ENCODE measurements at regions not wholly inside any gene's neighbourhood (a gene's known extent, or its start where the extent isn't known, plus 50 kb on each side); places are given as distances from the start of the nearest gene placed in this dataset.
"Not testable (repeated sequence)": the region's sequence is repeated elsewhere in the genome, so short reads cannot be mapped to it uniquely, and the experiment has no call there.

- intact Hi-C loops (cut with DNase I), result no loop called here
Measured at GRCh38 chr14:71400871-71401321, 493.6 kb downstream of the PCNX1 start.

GRCh38 chr14:71402415-71402814 is 495.2 kb downstream of the PCNX1 start:
- intact Hi-C loops (cut with DNase I); ATAC-seq; DNase-seq: not testable (repeated sequence)

More at GRCh38 chr14:71400871-71401321, 493.6 kb downstream of the PCNX1 start:
- no peak for ATAC-seq
- DNase-seq, result no peak

GRCh38 chr14:71403656-71404055 is 496.4 kb downstream of the PCNX1 start:
- intact Hi-C loops (cut with DNase I), result no loop called here
- ATAC-seq, result no peak

GRCh38 chr14:71405676-71406075 is 498.4 kb downstream of the PCNX1 start:
- intact Hi-C loops (cut with DNase I), result no loop called here
- ATAC-seq, result no peak
- no peak for DNase-seq

More at GRCh38 chr14:71403656-71404055, 496.4 kb downstream of the PCNX1 start:
- no peak for DNase-seq

- no peak for DNase-seq
- intact Hi-C loops (cut with DNase I), result no loop called here
- no peak for ATAC-seq
Measured at GRCh38 chr14:71408362-71409030, 501.2 kb downstream of the PCNX1 start.

GRCh38 chr14:71410578-71411284 is 503.5 kb downstream of the PCNX1 start:
- DNase-seq (no peak), ATAC-seq (no peak)
- intact Hi-C loops (cut with DNase I), result no loop called here

- intact Hi-C loops (cut with DNase I), result no loop called here
- ATAC-seq, result no peak
- no peak for DNase-seq
Measured at GRCh38 chr14:71411285-71411595, 504.0 kb downstream of the PCNX1 start.

GRCh38 chr14:71411738-71412137 is 504.5 kb downstream of the PCNX1 start:
- no peak for ATAC-seq
- DNase-seq, result no peak
- intact Hi-C loops (cut with DNase I), result no loop called here

- intact Hi-C loops (cut with DNase I), result no loop called here
- ATAC-seq (no peak), DNase-seq (no peak)
Measured at GRCh38 chr14:71414631-71415403, 507.6 kb downstream of the PCNX1 start.

GRCh38 chr14:71415404-71415690 is 508.1 kb downstream of the PCNX1 start:
- ATAC-seq, result peak in 1 of 2 donors; percentile 53
- intact Hi-C loops (cut with DNase I), result no loop called here

GRCh38 chr14:71416392-71416791 is 509.1 kb downstream of the PCNX1 start:
- intact Hi-C loops (cut with DNase I), result no loop called here
- DNase-seq (no peak), ATAC-seq (no peak)

More at GRCh38 chr14:71415404-71415690, 508.1 kb downstream of the PCNX1 start:
- no peak for DNase-seq

GRCh38 chr14:71418532-71419245 is 511.4 kb downstream of the PCNX1 start:
- intact Hi-C loops (cut with DNase I), result no loop called here
- ATAC-seq, result no peak
- no peak for DNase-seq

GRCh38 chr14:71423481-71423880 is 508.7 kb upstream of the RGS6 start:
- intact Hi-C loops (cut with DNase I), result no loop called here
- ATAC-seq, result no peak

GRCh38 chr14:71424941-71425340 is 507.3 kb upstream of the RGS6 start:
- DNase-seq (no peak), ATAC-seq (no peak)
- intact Hi-C loops (cut with DNase I), result no loop called here

More at GRCh38 chr14:71423481-71423880, 508.7 kb upstream of the RGS6 start:
- no peak for DNase-seq

- intact Hi-C loops (cut with DNase I), result no loop called here
- DNase-seq (no peak), ATAC-seq (no peak)
Measured at GRCh38 chr14:71426001-71426400, 506.2 kb upstream of the RGS6 start.

GRCh38 chr14:71429902-71430301 is 502.3 kb upstream of the RGS6 start:
- DNase-seq (no peak), ATAC-seq (no peak)
- intact Hi-C loops (cut with DNase I), result no loop called here

GRCh38 chr14:71430321-71430677 is 501.9 kb upstream of the RGS6 start:
- ATAC-seq (no peak), DNase-seq (no peak)
- intact Hi-C loops (cut with DNase I), result no loop called here

- ATAC-seq (no peak), DNase-seq (no peak)
- intact Hi-C loops (cut with DNase I), result no loop called here
Measured at GRCh38 chr14:71430678-71431376, 501.4 kb upstream of the RGS6 start.

Measured in left cardiac atrium (tissue), 4 donors.